ENCODE measurements at regions not wholly inside any gene's neighbourhood (a gene's known extent, or its start where the extent isn't known, plus 50 kb on each side); places are given as distances from the start of the nearest gene placed in this dataset.

GRCh38 chr5:2196989-2197619 is 314.4 kb upstream of the IRX4 start:
- DNase-seq = no peak

GRCh38 chr5:2196416-2196815 is 313.7 kb upstream of the IRX4 start:
- no peak for DNase-seq

- DNase-seq = no peak
These were observed 312.2 kb upstream of the IRX4 start for GRCh38 chr5:2194949-2195348.

- DNase-seq = no peak
These were observed 311.5 kb upstream of the IRX4 start for GRCh38 chr5:2194236-2194555.

- no peak for DNase-seq
These were observed 311.0 kb upstream of the IRX4 start for GRCh38 chr5:2193542-2194235.

GRCh38 chr5:2193142-2193541 is 310.4 kb upstream of the IRX4 start:
- no peak for DNase-seq

GRCh38 chr5:2192496-2192895 is 309.8 kb upstream of the IRX4 start:
- no peak for DNase-seq

- DNase-seq = no peak
These were observed 309.2 kb upstream of the IRX4 start for GRCh38 chr5:2191972-2192371.

GRCh38 chr5:2190549-2190948 is 307.8 kb upstream of the IRX4 start:
- DNase-seq = no peak

- DNase-seq = no peak
These were observed 305.9 kb upstream of the IRX4 start for GRCh38 chr5:2188661-2189060.

- no peak for DNase-seq
These were observed 305.4 kb upstream of the IRX4 start for GRCh38 chr5:2188137-2188536.

- DNase-seq = no peak
These were observed 305.0 kb upstream of the IRX4 start for GRCh38 chr5:2187687-2188086.

GRCh38 chr5:2187156-2187555 is 304.4 kb upstream of the IRX4 start:
- DNase-seq = no peak

GRCh38 chr5:2186472-2187015 is 303.8 kb upstream of the IRX4 start:
- no peak for DNase-seq

- DNase-seq = no peak
These were observed 303.1 kb upstream of the IRX4 start for GRCh38 chr5:2185646-2186471.

GRCh38 chr5:2184563-2185540 is 302.1 kb upstream of the IRX4 start:
- no peak for DNase-seq

- no peak for DNase-seq
These were observed 301.3 kb upstream of the IRX4 start for GRCh38 chr5:2184026-2184366.

GRCh38 chr5:2183154-2184025 is 300.7 kb upstream of the IRX4 start:
- no peak for DNase-seq

- DNase-seq = no peak
These were observed 299.3 kb upstream of the IRX4 start for GRCh38 chr5:2182020-2182419.

- no peak for DNase-seq
These were observed 298.8 kb upstream of the IRX4 start for GRCh38 chr5:2181557-2181956.

- DNase-seq = no peak
These were observed 298.4 kb upstream of the IRX4 start for GRCh38 chr5:2181149-2181548.

- DNase-seq = no peak
These were observed 297.7 kb upstream of the IRX4 start for GRCh38 chr5:2180456-2180855.

All from NCI-H2227 treated with DMSO at 0.1 percent for 48 hours (cell line).